ENCODE measurements at regions not wholly inside any gene's neighbourhood (a gene's known extent, or its start where the extent isn't known, plus 50 kb on each side); places are given as distances from the start of the nearest gene placed in this dataset.
"Not testable (repeated sequence)": the region's sequence is repeated elsewhere in the genome, so short reads cannot be mapped to it uniquely, and the experiment has no call there.

DNA sequence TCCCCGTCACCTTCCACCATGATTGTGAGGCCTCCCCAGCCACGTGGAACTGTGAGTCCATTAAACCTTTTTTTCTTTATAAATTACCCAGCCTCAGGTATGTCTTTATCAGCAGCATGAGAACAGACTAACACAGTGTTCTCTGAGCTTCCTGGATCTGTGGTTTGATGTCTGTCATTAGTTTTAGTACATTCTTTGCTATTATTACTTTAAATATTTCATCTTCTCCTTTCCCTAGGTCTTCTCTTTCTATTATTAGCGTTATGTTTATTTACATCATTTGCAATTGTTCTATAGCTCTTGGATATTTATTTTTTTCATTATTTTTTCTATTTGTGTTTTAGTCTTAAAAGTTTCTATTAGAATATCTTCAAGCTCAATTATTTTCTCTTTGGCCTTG is 1293.4 kb downstream of the GATA3 start:
- TF ChIP-seq, protein P1, sequence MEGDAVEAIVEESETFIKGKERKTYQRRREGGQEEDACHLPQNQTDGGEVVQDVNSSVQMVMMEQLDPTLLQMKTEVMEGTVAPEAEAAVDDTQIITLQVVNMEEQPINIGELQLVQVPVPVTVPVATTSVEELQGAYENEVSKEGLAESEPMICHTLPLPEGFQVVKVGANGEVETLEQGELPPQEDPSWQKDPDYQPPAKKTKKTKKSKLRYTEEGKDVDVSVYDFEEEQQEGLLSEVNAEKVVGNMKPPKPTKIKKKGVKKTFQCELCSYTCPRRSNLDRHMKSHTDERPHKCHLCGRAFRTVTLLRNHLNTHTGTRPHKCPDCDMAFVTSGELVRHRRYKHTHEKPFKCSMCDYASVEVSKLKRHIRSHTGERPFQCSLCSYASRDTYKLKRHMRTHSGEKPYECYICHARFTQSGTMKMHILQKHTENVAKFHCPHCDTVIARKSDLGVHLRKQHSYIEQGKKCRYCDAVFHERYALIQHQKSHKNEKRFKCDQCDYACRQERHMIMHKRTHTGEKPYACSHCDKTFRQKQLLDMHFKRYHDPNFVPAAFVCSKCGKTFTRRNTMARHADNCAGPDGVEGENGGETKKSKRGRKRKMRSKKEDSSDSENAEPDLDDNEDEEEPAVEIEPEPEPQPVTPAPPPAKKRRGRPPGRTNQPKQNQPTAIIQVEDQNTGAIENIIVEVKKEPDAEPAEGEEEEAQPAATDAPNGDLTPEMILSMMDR (conservative IDR thresholded peaks at IDR 0.05), result not testable (repeated sequence)
- not testable (repeated sequence) for TF ChIP-seq EZH2 (IDR thresholded peaks at IDR 0.05; ENCODE audit: low read depth)
